ENCODE measurements at regions not wholly inside any gene's neighbourhood (a gene's known extent, or its start where the extent isn't known, plus 50 kb on each side); places are given as distances from the start of the nearest gene placed in this dataset.

DNA sequence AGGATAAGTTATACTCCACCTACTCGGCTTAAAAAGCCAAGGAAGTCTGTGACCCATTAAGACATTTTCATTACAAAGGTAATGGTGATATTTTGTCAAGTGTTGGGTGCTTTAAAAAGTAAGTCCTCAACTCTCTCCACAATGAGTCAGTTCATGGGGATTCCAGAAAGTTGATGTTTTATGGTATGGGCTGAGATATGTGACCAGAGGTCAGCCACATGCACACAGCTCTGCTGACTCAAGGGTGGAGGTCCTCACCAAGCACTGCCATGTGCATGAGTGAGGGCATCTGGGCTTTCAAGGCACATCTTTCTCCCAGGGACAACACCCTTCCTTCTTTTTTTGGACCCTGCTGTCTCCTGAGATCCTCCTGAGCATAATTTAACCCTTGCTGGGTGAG, 292.9 kb downstream of the PTEN start:
- TF ChIP-seq CTCF (IDR thresholded peaks at IDR 0.05; ENCODE audit: insufficient read depth, low read length, poor library complexity, severe bottlenecking), result no peak
- no peak for DNase-seq (ENCODE audit: low read depth)
- no peaks in the 10 kb centered on the region for H3K36me3 ChIP-seq (ENCODE audit: control insufficient read depth, insufficient read depth, low read length)
- H3K4me3 ChIP-seq (ENCODE audit: low read depth, low read length), result no peak overlapping the region
- no peaks in the 10 kb centered on the region for H3K27me3 ChIP-seq (ENCODE audit: control insufficient read depth, insufficient read depth, low read length)

GRCh38 chr10:88157981-88158465, 294.6 kb downstream of the PTEN start:
- no peak for TF ChIP-seq CTCF (IDR thresholded peaks at IDR 0.05; ENCODE audit: insufficient read depth, low read length, poor library complexity, severe bottlenecking)
- Histone ChIP-seq H3K36me3 (ENCODE audit: control insufficient read depth, insufficient read depth, low read length) (no peaks in the 10 kb centered on the region), H3K4me3 (ENCODE audit: low read depth, low read length) (no peak overlapping the region), H3K27me3 (ENCODE audit: control insufficient read depth, insufficient read depth, low read length) (no peaks in the 10 kb centered on the region)
- DNase-seq (ENCODE audit: low read depth), result peak; percentile 85

GRCh38 chr10:88158526-88159122, 295.2 kb downstream of the PTEN start:
- H3K36me3 ChIP-seq (ENCODE audit: control insufficient read depth, insufficient read depth, low read length), result no peaks in the 10 kb centered on the region
- no peak overlapping the region for H3K4me3 ChIP-seq (ENCODE audit: low read depth, low read length)
- no peak for TF ChIP-seq CTCF (IDR thresholded peaks at IDR 0.05; ENCODE audit: insufficient read depth, low read length, poor library complexity, severe bottlenecking)
- DNase-seq (ENCODE audit: low read depth), result no peak
- H3K27me3 ChIP-seq (ENCODE audit: control insufficient read depth, insufficient read depth, low read length), result no peaks in the 10 kb centered on the region

DNA sequence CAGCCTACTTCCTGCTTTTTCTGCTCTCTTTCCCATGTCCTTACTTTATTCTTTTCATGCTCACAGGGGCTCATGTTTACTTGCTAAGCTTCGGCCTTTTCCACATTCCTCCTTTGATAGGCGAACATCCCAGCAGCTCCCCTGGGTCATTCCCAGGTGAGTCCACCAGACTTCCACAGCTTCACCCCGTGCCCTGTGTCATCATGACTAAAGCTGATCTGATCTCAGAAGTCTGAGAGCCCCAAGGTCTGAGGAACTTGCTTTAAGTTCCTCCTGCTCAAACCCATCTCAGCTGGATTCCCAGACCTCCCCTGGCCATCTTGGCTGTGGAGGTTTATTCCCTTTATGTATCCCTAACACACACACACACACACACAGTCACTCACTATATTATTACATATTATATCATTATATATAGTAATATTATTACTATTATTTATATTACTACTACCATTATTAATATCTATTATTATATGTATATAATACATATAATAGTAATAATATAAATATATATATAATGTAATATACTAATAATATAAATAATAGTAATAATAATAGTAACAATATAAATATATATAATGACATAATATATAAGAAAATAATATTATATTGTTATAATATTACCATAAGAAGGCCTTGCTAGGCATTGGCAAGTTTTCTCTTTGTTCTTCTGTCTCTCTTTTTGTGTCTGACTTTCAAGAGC, 295.9 kb downstream of the PTEN start:
- no peak overlapping the region for H3K4me3 ChIP-seq (ENCODE audit: low read depth, low read length)
- no peak for DNase-seq (ENCODE audit: low read depth)
- no peaks in the 10 kb centered on the region for H3K36me3 ChIP-seq (ENCODE audit: control insufficient read depth, insufficient read depth, low read length)
- TF ChIP-seq CTCF (IDR thresholded peaks at IDR 0.05; ENCODE audit: insufficient read depth, low read length, poor library complexity, severe bottlenecking), result no peak
- no peaks in the 10 kb centered on the region for H3K27me3 ChIP-seq (ENCODE audit: control insufficient read depth, insufficient read depth, low read length)

DNA sequence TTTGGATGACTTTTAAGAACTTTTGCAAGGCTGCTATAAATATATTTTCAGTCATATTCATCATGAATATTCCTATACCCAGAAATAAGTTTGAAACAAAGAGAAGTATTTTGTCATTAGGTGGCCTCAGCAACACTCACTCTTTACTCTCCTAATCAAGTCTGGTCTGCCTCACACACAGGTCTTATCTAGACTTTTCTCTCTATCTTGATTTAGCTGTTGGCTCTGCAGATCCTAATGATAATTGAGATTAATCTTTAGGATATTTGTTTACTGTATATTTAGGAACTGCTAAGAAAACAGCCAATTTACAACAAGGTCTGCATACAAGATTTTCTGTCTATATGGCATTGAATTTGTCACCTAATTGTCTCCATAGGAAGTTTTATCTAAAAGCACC, 297.6 kb downstream of the PTEN start:
- Histone ChIP-seq H3K4me3 (ENCODE audit: low read depth, low read length) (no peak overlapping the region), H3K36me3 (ENCODE audit: control insufficient read depth, insufficient read depth, low read length) (no peaks in the 10 kb centered on the region), H3K27me3 (ENCODE audit: control insufficient read depth, insufficient read depth, low read length) (no peaks in the 10 kb centered on the region)
- TF ChIP-seq CTCF (IDR thresholded peaks at IDR 0.05; ENCODE audit: insufficient read depth, low read length, poor library complexity, severe bottlenecking), result no peak
- no peak for DNase-seq (ENCODE audit: low read depth)

All from kidney epithelial cell (primary cell).